ENCODE measurements at regions not wholly inside any gene's neighbourhood (a gene's known extent, or its start where the extent isn't known, plus 50 kb on each side); places are given as distances from the start of the nearest gene placed in this dataset.
A peak's percentile ranks its signal among the peaks of the same experiment; 100 is the strongest.

GRCh38 chr11:44444770-44445321, 120.6 kb upstream of the CD82 start:
- no peak for TF ChIP-seq CTCF (IDR thresholded peaks at IDR 0.05; ENCODE audit: insufficient read depth, low read depth, low read length, missing control alignments)
- DNase-seq (ENCODE audit: low read depth), result no peak
- H3K4me3 ChIP-seq (ENCODE audit: low read length), result no peak overlapping the region

- TF ChIP-seq CTCF (IDR thresholded peaks at IDR 0.05; ENCODE audit: insufficient read depth, low read depth, low read length, missing control alignments), result no peak
- peak; percentile 50 for DNase-seq (ENCODE audit: low read depth)
- no peak overlapping the region for H3K4me3 ChIP-seq (ENCODE audit: low read length)
These were observed 119.7 kb upstream of the CD82 start for GRCh38 chr11:44445500-44446365.

- no peak overlapping the region for H3K4me3 ChIP-seq (ENCODE audit: low read length)
- no peak for DNase-seq (ENCODE audit: low read depth)
- no peak for TF ChIP-seq CTCF (IDR thresholded peaks at IDR 0.05; ENCODE audit: insufficient read depth, low read depth, low read length, missing control alignments)
These were observed 119.1 kb upstream of the CD82 start for GRCh38 chr11:44446366-44446762.

GRCh38 chr11:44446996-44447771, 118.3 kb upstream of the CD82 start:
- no peak for TF ChIP-seq CTCF (IDR thresholded peaks at IDR 0.05; ENCODE audit: insufficient read depth, low read depth, low read length, missing control alignments)
- no peak for DNase-seq (ENCODE audit: low read depth)
- no peak overlapping the region for H3K4me3 ChIP-seq (ENCODE audit: low read length)

- no peak overlapping the region for H3K4me3 ChIP-seq (ENCODE audit: low read length)
- no peak for TF ChIP-seq CTCF (IDR thresholded peaks at IDR 0.05; ENCODE audit: insufficient read depth, low read depth, low read length, missing control alignments)
- no peak for DNase-seq (ENCODE audit: low read depth)
These were observed 115.0 kb upstream of the CD82 start for GRCh38 chr11:44450295-44450932.

GRCh38 chr11:44451706-44452105, 113.8 kb upstream of the CD82 start:
- no peak overlapping the region for H3K4me3 ChIP-seq (ENCODE audit: low read length)
- TF ChIP-seq CTCF (IDR thresholded peaks at IDR 0.05; ENCODE audit: insufficient read depth, low read depth, low read length, missing control alignments), result no peak
- no peak for DNase-seq (ENCODE audit: low read depth)

Measured in epithelial cell of esophagus (primary cell).